ENCODE measurements at regions not wholly inside any gene's neighbourhood (a gene's known extent, or its start where the extent isn't known, plus 50 kb on each side); places are given as distances from the start of the nearest gene placed in this dataset.

DNA sequence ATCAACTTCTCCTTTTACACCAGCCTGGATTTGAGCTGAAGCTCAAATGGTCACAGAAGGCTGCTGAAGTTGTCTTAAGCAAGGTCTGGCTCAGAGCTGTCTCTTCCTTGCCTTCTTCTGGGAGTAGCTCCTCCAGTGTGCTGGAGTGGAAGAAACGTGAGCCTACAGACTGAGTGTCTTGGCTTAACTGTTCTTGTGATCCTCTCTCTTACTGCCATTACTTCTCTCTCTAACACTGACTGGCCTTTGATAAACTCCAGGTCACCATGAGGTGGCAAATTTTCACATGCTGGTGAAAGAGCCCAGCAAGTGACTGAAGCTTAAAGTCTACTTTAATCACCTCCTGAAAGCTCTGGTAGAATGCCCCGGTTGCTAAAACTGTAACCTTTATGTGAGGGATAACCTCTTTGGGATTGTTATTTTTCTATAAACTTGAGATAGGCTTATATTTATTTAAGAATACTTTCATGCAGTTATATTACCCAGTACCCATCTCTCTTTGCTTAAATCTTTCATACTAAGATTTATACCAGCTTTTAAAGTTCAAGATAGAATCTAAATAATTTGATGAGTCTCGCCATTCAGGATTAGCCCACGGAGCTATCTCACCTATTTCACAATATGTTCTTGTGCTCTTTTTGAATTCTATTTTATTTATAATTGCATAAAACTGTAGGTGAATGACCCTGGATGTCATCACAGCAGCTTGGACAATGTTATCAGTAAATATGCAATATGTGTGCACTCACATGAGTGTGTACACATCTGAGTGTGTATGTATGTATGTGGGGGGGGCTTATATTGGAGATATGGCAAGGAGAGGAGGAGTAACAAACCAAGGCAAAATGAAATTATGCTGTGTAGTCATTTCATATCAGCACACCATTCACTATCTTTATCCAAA is 924.0 kb downstream of the LTN1 start:
- no peak for TF ChIP-seq EP300 (IDR thresholded peaks at IDR 0.05)
- TF ChIP-seq CTCF (IDR thresholded peaks at IDR 0.05) = no peak
- no peak for TF ChIP-seq POLR2A (IDR thresholded peaks at IDR 0.05)
